ENCODE measurements at regions not wholly inside any gene's neighbourhood (a gene's known extent, or its start where the extent isn't known, plus 50 kb on each side); places are given as distances from the start of the nearest gene placed in this dataset.

- DNase-seq (ENCODE audit: low spot score), result peak; percentile 10
- Histone ChIP-seq H3K79me2 (no peaks in the 10 kb centered on the region), H3K36me3 (replicated peaks; ENCODE audit: insufficient read depth, low read depth) (no peaks in the 10 kb centered on the region), H4K20me1 (ENCODE audit: insufficient read depth, poor library complexity, severe bottlenecking) (no peaks in the 10 kb centered on the region), H3K9me2 (replicated peaks; ENCODE audit: insufficient read depth) (no peaks in the 10 kb centered on the region), H3K4me1 (ENCODE audit: insufficient read depth) (no peaks in the 10 kb centered on the region), H3K27me3 (no peaks in the 10 kb centered on the region), H3K4me3 (no peak overlapping the region), H3K4me2 (no peak overlapping the region), H2AFZ (peak overlapping the region; percentile 0), H3K9me3 (ENCODE audit: low read depth) (no peaks in the 10 kb centered on the region), H3K27ac (peak overlapping the region; percentile 55)
- WGBS (ENCODE audit: low lambda C conversion rate, missing lambda C conversion rate), result 72% methylated on average over 2 of the region's 2 CpGs
- TF ChIP-seq EZH2 (IDR thresholded peaks at IDR 0.05; ENCODE audit: borderline replicate concordance) (no peak), CTCF (IDR thresholded peaks at IDR 0.05; ENCODE audit: poor library complexity) (no peak), EZH2phosphoT487 (IDR thresholded peaks at IDR 0.05; ENCODE audit: low read depth, severe bottlenecking, unreplicated experiment) (no peak)
Observed at GRCh38 chr1:101522486-101522885, 285.7 kb downstream of the S1PR1 start.

DNA sequence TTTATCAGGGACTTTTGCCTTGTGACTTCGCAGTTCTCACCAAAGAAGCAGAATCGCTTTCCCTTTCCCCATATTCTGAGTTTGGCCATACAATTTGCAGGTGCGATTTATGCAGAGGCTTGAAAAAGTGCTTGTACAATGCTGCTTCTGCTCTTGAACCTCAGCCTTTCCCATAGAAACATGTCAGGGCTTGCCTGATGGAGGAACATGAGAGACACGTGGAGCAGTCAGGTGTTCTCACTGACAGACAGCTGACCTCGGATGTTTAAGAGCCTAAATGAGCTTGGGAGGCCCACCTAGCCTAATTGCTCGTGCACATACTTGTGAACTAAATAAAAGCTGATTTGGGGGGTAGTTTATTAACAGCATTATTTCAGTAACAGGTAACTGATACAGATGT, 290.0 kb downstream of the S1PR1 start:
- no peak overlapping the region for H2AFZ ChIP-seq
- H3K27ac ChIP-seq, result no peak overlapping the region
- H3K9me3 ChIP-seq (ENCODE audit: low read depth), result no peaks in the 10 kb centered on the region
- no peaks in the 10 kb centered on the region for H3K36me3 ChIP-seq (replicated peaks; ENCODE audit: insufficient read depth, low read depth)
- H3K4me3 ChIP-seq, result no peak overlapping the region
- no peak for TF ChIP-seq CTCF (IDR thresholded peaks at IDR 0.05; ENCODE audit: poor library complexity)
- TF ChIP-seq EZH2 (IDR thresholded peaks at IDR 0.05; ENCODE audit: borderline replicate concordance), result no peak
- no peak for TF ChIP-seq EZH2phosphoT487 (IDR thresholded peaks at IDR 0.05; ENCODE audit: low read depth, severe bottlenecking, unreplicated experiment)
- no peaks in the 10 kb centered on the region for H4K20me1 ChIP-seq (ENCODE audit: insufficient read depth, poor library complexity, severe bottlenecking)
- no peaks in the 10 kb centered on the region for H3K79me2 ChIP-seq
- H3K4me2 ChIP-seq, result no peak overlapping the region
- H3K9me2 ChIP-seq (replicated peaks; ENCODE audit: insufficient read depth), result no peaks in the 10 kb centered on the region
- no peak for DNase-seq (ENCODE audit: low spot score)
- 66% methylated on average over 6 of the region's 6 CpGs for WGBS (ENCODE audit: low lambda C conversion rate, missing lambda C conversion rate)
- H3K27me3 ChIP-seq, result no peaks in the 10 kb centered on the region
- no peaks in the 10 kb centered on the region for H3K4me1 ChIP-seq (ENCODE audit: insufficient read depth)

DNA sequence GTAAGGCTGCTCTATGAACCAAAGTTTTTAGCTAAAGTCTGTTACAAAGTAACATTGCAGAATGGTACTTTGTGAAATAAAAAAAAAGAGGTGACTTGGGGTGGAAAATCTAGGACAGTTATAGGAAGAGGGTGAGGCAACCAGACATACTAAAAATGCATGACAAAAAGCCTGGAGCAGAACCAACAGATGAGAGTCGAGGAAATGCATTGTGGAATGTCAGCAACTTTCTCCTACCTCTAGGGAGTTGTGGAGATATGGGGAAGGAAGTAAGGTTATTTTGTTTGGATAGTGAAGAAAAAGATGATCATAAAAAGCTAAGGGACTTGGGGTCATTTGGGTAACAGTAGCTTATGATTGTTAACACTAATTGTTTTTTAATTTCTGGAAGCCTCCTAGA, 295.6 kb downstream of the S1PR1 start:
- Histone ChIP-seq H3K4me1 (ENCODE audit: insufficient read depth) (no peaks in the 10 kb centered on the region), H2AFZ (no peak overlapping the region), H3K27ac (no peak overlapping the region), H3K79me2 (no peaks in the 10 kb centered on the region), H4K20me1 (ENCODE audit: insufficient read depth, poor library complexity, severe bottlenecking) (no peaks in the 10 kb centered on the region), H3K9me3 (ENCODE audit: low read depth) (no peaks in the 10 kb centered on the region), H3K4me3 (no peak overlapping the region), H3K9me2 (replicated peaks; ENCODE audit: insufficient read depth) (no peaks in the 10 kb centered on the region), H3K4me2 (no peak overlapping the region), H3K27me3 (no peaks in the 10 kb centered on the region), H3K36me3 (replicated peaks; ENCODE audit: insufficient read depth, low read depth) (no peaks in the 10 kb centered on the region)
- DNase-seq (ENCODE audit: low spot score), result no peak
- WGBS (ENCODE audit: low lambda C conversion rate, missing lambda C conversion rate), result 38% methylated on average over 1 of the region's 1 CpG
- TF ChIP-seq EZH2 (IDR thresholded peaks at IDR 0.05; ENCODE audit: borderline replicate concordance) (no peak), EZH2phosphoT487 (IDR thresholded peaks at IDR 0.05; ENCODE audit: low read depth, severe bottlenecking, unreplicated experiment) (no peak), CTCF (IDR thresholded peaks at IDR 0.05; ENCODE audit: poor library complexity) (no peak)

DNA sequence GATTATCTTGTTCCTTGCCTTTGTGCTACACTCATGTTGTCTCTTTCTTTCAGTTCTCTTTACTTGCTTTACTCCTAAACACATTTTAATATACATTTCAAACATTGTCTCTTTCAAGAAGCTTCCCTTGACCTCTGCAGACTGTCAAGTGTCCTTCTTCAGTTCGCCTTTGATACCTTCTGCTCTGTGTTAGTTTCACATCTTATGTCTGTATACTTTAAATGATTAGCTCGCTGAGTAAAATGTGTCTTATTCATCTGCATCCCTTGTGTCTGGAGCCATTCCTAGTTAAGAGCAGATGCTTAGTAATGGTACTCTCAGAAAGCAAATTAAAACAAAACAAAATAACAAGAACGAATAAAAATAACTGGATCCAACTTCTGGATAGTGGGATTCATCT, 303.3 kb downstream of the S1PR1 start:
- 75% methylated on average over 3 of the region's 3 CpGs for WGBS (ENCODE audit: low lambda C conversion rate, missing lambda C conversion rate)
- DNase-seq (ENCODE audit: low spot score), result no peak
- no peaks in the 10 kb centered on the region for H3K27me3 ChIP-seq
- H4K20me1 ChIP-seq (ENCODE audit: insufficient read depth, poor library complexity, severe bottlenecking), result no peaks in the 10 kb centered on the region
- H2AFZ ChIP-seq, result no peak overlapping the region
- H3K27ac ChIP-seq, result no peak overlapping the region
- no peaks in the 10 kb centered on the region for H3K9me2 ChIP-seq (replicated peaks; ENCODE audit: insufficient read depth)
- H3K4me2 ChIP-seq, result no peak overlapping the region
- H3K4me1 ChIP-seq (ENCODE audit: insufficient read depth), result no peaks in the 10 kb centered on the region
- H3K9me3 ChIP-seq (ENCODE audit: low read depth), result no peaks in the 10 kb centered on the region
- H3K36me3 ChIP-seq (replicated peaks; ENCODE audit: insufficient read depth, low read depth), result no peaks in the 10 kb centered on the region
- no peak overlapping the region for H3K4me3 ChIP-seq
- no peaks in the 10 kb centered on the region for H3K79me2 ChIP-seq
- no peak for TF ChIP-seq EZH2phosphoT487 (IDR thresholded peaks at IDR 0.05; ENCODE audit: low read depth, severe bottlenecking, unreplicated experiment)
- no peak for TF ChIP-seq EZH2 (IDR thresholded peaks at IDR 0.05; ENCODE audit: borderline replicate concordance)
- no peak for TF ChIP-seq CTCF (IDR thresholded peaks at IDR 0.05; ENCODE audit: poor library complexity)
